ENCODE measurements at regions not wholly inside any gene's neighbourhood (a gene's known extent, or its start where the extent isn't known, plus 50 kb on each side); places are given as distances from the start of the nearest gene placed in this dataset.

DNA sequence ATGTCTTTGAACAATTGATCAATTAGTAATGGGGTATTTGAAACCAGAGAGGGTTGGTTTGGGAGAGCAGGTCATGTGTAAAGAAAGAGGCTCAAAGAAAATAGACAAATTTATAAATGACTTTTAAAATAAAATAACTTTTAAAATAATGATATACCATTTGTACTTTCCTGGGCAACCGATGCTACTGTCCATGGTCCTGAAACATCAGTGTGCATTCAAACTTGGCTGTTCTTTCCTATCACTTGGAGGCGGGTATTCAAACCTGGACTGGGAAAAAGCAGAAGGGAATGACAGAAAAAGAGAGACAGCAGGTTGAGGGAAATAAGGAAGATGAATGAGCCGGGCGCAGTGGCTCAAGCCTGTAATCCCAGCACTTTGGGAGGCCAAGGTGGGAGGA, 1446.4 kb upstream of the WWC1 start:
- TF ChIP-seq, protein P1, sequence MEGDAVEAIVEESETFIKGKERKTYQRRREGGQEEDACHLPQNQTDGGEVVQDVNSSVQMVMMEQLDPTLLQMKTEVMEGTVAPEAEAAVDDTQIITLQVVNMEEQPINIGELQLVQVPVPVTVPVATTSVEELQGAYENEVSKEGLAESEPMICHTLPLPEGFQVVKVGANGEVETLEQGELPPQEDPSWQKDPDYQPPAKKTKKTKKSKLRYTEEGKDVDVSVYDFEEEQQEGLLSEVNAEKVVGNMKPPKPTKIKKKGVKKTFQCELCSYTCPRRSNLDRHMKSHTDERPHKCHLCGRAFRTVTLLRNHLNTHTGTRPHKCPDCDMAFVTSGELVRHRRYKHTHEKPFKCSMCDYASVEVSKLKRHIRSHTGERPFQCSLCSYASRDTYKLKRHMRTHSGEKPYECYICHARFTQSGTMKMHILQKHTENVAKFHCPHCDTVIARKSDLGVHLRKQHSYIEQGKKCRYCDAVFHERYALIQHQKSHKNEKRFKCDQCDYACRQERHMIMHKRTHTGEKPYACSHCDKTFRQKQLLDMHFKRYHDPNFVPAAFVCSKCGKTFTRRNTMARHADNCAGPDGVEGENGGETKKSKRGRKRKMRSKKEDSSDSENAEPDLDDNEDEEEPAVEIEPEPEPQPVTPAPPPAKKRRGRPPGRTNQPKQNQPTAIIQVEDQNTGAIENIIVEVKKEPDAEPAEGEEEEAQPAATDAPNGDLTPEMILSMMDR (IDR thresholded peaks at IDR 0.05): no peak
- TF ChIP-seq ZFX (IDR thresholded peaks at IDR 0.05; ENCODE audit: borderline replicate concordance): no peak
